GDM1 (cell line): ENCODE measurements at regions not wholly inside any gene's neighbourhood (a gene's known extent, or its start where the extent isn't known, plus 50 kb on each side); places are given as distances from the start of the nearest gene placed in this dataset.

Experiments used
- DNase-seq: peaks from one replicate; lab custom pipeline; 2025; lab: John Stamatoyannopoulos, UW

GRCh38 chr14:42736408-42736807, 1129.7 kb downstream of the LRFN5 start:
- no peak for DNase-seq

- no peak for DNase-seq
Measured at GRCh38 chr14:42734041-42734440, 1127.4 kb downstream of the LRFN5 start.

GRCh38 chr14:42732005-42732404, 1125.3 kb downstream of the LRFN5 start:
- DNase-seq: no peak

- DNase-seq: no peak
Measured at GRCh38 chr14:42731480-42731879, 1124.8 kb downstream of the LRFN5 start.

GRCh38 chr14:42729681-42730080, 1123.0 kb downstream of the LRFN5 start:
- DNase-seq: no peak

- DNase-seq: no peak
Measured at GRCh38 chr14:42719391-42719790, 1112.7 kb downstream of the LRFN5 start.

GRCh38 chr14:42715316-42715715, 1108.6 kb downstream of the LRFN5 start:
- DNase-seq: no peak

- DNase-seq: no peak
Measured at GRCh38 chr14:42710071-42710470, 1103.4 kb downstream of the LRFN5 start.

- no peak for DNase-seq
Measured at GRCh38 chr14:42703501-42703900, 1096.8 kb downstream of the LRFN5 start.

GRCh38 chr14:42687421-42687820, 1080.7 kb downstream of the LRFN5 start:
- no peak for DNase-seq

GRCh38 chr14:42683707-42684106, 1077.0 kb downstream of the LRFN5 start:
- DNase-seq: no peak

GRCh38 chr14:42676636-42677035, 1070.0 kb downstream of the LRFN5 start:
- DNase-seq: no peak

GRCh38 chr14:42673963-42674362, 1067.3 kb downstream of the LRFN5 start:
- no peak for DNase-seq

GRCh38 chr14:42671636-42672035, 1065.0 kb downstream of the LRFN5 start:
- no peak for DNase-seq

- DNase-seq: no peak
Measured at GRCh38 chr14:42665083-42665482, 1058.4 kb downstream of the LRFN5 start.

GRCh38 chr14:42664190-42664589, 1057.5 kb downstream of the LRFN5 start:
- no peak for DNase-seq

- no peak for DNase-seq
Measured at GRCh38 chr14:42654707-42655106, 1048.0 kb downstream of the LRFN5 start.

GRCh38 chr14:42642787-42643186, 1036.1 kb downstream of the LRFN5 start:
- DNase-seq: no peak

GRCh38 chr14:42633504-42634095, 1026.9 kb downstream of the LRFN5 start:
- no peak for DNase-seq

GRCh38 chr14:42629553-42629952, 1022.9 kb downstream of the LRFN5 start:
- no peak for DNase-seq

- no peak for DNase-seq
Measured at GRCh38 chr14:42628602-42629001, 1021.9 kb downstream of the LRFN5 start.

- no peak for DNase-seq
Measured at GRCh38 chr14:42626986-42627385, 1020.3 kb downstream of the LRFN5 start.

- DNase-seq: no peak
Measured at GRCh38 chr14:42624980-42625761, 1018.5 kb downstream of the LRFN5 start.

- no peak for DNase-seq
Measured at GRCh38 chr14:42617005-42617404, 1010.3 kb downstream of the LRFN5 start.
